HepG2 (cell line): ENCODE measurements at regions not wholly inside any gene's neighbourhood (a gene's known extent, or its start where the extent isn't known, plus 50 kb on each side); places are given as distances from the start of the nearest gene placed in this dataset.

ENCODE experiments used
- ATAC-seq: fragments of 200-7000 bp; cut with Tn5 transposase; 3 replicates; pipeline ENCODE4 v1.9.1; 2020; ENCODE audit warnings: mild to moderate bottlenecking, moderate library complexity
- BruUV-seq: library from RNA; stranded (reverse); fragments of 400-500 nt; replicated peaks from 2 replicates; lab custom pipeline; 2021; lab: Mats Ljungman, UMichigan
- CTCF ChIA-PET: fragments of 300-600 bp; formaldehyde crosslinking; extraction: SDS; loops from one replicate; lab custom pipeline; 2021; ENCODE audit warnings: low total read pairs, inconsistent platforms, low intra/inter-chr PET ratio; lab: Yijun Ruan, JAX
- POLR2A ChIA-PET: fragments of 350-600 bp; sonication (Branson Sonifier 250); formaldehyde crosslinking; loops from one replicate; lab custom pipeline; 2020; ENCODE audit warnings: antibody characterized with exemption, inconsistent platforms; lab: Yijun Ruan, JAX
- DNase-seq: peaks from one replicate; pipeline ENCODE4 v3.0.0-alpha.2; 2015; ENCODE audit warnings: low spot score
- FAIRE-seq: peaks from 3 replicates; lab custom pipeline; 2011; peaks lifted over from hg19 to GRCh38; lab: Jason Lieb, UNC
- H2AFZ ChIP-seq: one replicate; pipeline ENCODE4 v1.6.1; 2011; ENCODE audit warnings: low read length, inconsistent platforms
- H3K27ac ChIP-seq: fragments of 300-600 bp; 3 replicates; pipeline ENCODE4 v1.8.0; 2011; ENCODE audit warnings: mixed run types, mild to moderate bottlenecking, mixed read lengths, low read length, inconsistent platforms; ENCODE audit not compliant: insufficient read depth; ENCODE audit errors: extremely low read length
- H3K27me3 ChIP-seq, 2 experiments: fragments of 200-600 bp in 1 of 2; 2 replicates in 1 of 2; 3 replicates in 1 of 2; pipeline versions ENCODE4 v1.6.0 to v1.8.0; 2011; ENCODE audit warnings: low read length in 2 of 2, mild to moderate bottlenecking in 2 of 2, moderate library complexity in 2 of 2, inconsistent platforms in 1 of 2; ENCODE audit not compliant: insufficient read depth in 2 of 2, control insufficient read depth in 1 of 2
- H3K36me3 ChIP-seq, 2 experiments: fragments of 200-600 bp in 1 of 2; replicated peaks in 1 of 2; 2 replicates in 1 of 2; 3 replicates in 1 of 2; pipeline versions ENCODE4 v1.5.1 to v1.8.0; 2011; ENCODE audit warnings: low read length in 2 of 2, inconsistent platforms in 1 of 2; ENCODE audit not compliant: insufficient read depth in 2 of 2, control insufficient read depth in 1 of 2
- H3K4me1 ChIP-seq: 2 replicates; pipeline ENCODE4 v1.5.1; 2012; ENCODE audit warnings: low read length, inconsistent platforms; ENCODE audit not compliant: insufficient read depth
- H3K4me2 ChIP-seq: 2 replicates; pipeline ENCODE4 v1.6.0; 2011; ENCODE audit warnings: low read depth, low read length, inconsistent platforms
- H3K4me3 ChIP-seq, 3 experiments: fragments of 200-600 bp in 1 of 3; sonication (generic), shearing (Covaris generic) in 1 of 3; replicated peaks in 1 of 3; 2 replicates each; pipeline ENCODE4 v1.5.1; 2011 to 2016; ENCODE audit warnings: low read length in 3 of 3, inconsistent platforms in 2 of 3, low read depth in 2 of 3, mild to moderate bottlenecking in 2 of 3, control low read depth in 1 of 3, mixed read lengths in 1 of 3; ENCODE audit not compliant: insufficient read depth in 1 of 3
- H3K79me2 ChIP-seq: one replicate; pipeline ENCODE4 v1.6.1; 2011; ENCODE audit warnings: low read length, inconsistent platforms; ENCODE audit not compliant: insufficient read depth
- H3K9ac ChIP-seq: 2 replicates; pipeline ENCODE4 v1.6.0; 2011; ENCODE audit warnings: mild to moderate bottlenecking, low read depth, low read length, inconsistent platforms; ENCODE audit not compliant: insufficient read depth
- H3K9me3 ChIP-seq: 2 replicates; pipeline ENCODE4 v1.5.1; 2012; ENCODE audit warnings: mild to moderate bottlenecking, low read length
- H4K20me1 ChIP-seq: 2 replicates; pipeline ENCODE4 v1.6.0; 2011; ENCODE audit warnings: inconsistent platforms, mild to moderate bottlenecking, low read length, moderate library complexity; ENCODE audit not compliant: insufficient read depth
- AGO2 ChIP-seq: fragments of 200-400 bp; formaldehyde crosslinking; optimal IDR thresholded peaks from 2 replicates; pipeline ENCODE3; 2017; ENCODE audit warnings: mild to moderate bottlenecking, low read depth, low read length, moderate library complexity
- CENPBD1 ChIP-seq: sonication (generic); formaldehyde crosslinking; IDR thresholded peaks from 2 replicates; pipeline ENCODE4 v1.8.0; 2022; ENCODE audit warnings: missing genetic modification reagents, low read depth, mild to moderate bottlenecking, borderline replicate concordance
- GATAD2A ChIP-seq: IDR thresholded peaks from 2 replicates; pipeline ENCODE4 v1.6.1; 2016
- HIC2 ChIP-seq: sonication (generic); formaldehyde crosslinking; IDR thresholded peaks from 2 replicates; pipeline ENCODE4 v1.9.0; 2022; ENCODE audit warnings: low read depth, missing genetic modification reagents
- HIVEP1 ChIP-seq: sonication (generic); formaldehyde crosslinking; IDR thresholded peaks from 2 replicates; pipeline ENCODE4 v1.4.0; 2020; ENCODE audit warnings: mild to moderate bottlenecking, missing genetic modification reagents
- KLF11 ChIP-seq: IDR thresholded peaks from 2 replicates; pipeline ENCODE4 v1.6.1; 2016; ENCODE audit warnings: missing compliant biosample characterization
- MAFG ChIP-seq: sonication (generic); formaldehyde crosslinking; IDR thresholded peaks from 2 replicates; pipeline ENCODE4 v1.5.1; 2020; ENCODE audit warnings: mild to moderate bottlenecking, missing genetic modification reagents
- MBD4 ChIP-seq: IDR thresholded peaks from 2 replicates; pipeline ENCODE4 v1.6.1; 2012; ENCODE audit warnings: low read length, inconsistent platforms, borderline replicate concordance
- MBNL3 ChIP-seq: fragments of 250-450 bp; sonication (Bioruptor Pico); conservative IDR thresholded peaks from 2 replicates; pipeline ENCODE4 v1.8.0; 2022; ENCODE audit warnings: mild to moderate bottlenecking, inconsistent platforms
- MTF2 ChIP-seq: sonication (generic); formaldehyde crosslinking; IDR thresholded peaks from 2 replicates; pipeline ENCODE4 v1.5.0; 2020; ENCODE audit warnings: missing genetic modification reagents, borderline replicate concordance
- NR3C1 ChIP-seq: sonication (generic); formaldehyde crosslinking; IDR thresholded peaks from 2 replicates; pipeline ENCODE4 v1.4.0; 2020; ENCODE audit warnings: missing genetic modification reagents
- ZBTB20 ChIP-seq: sonication (generic); formaldehyde crosslinking; IDR thresholded peaks from 2 replicates; pipeline ENCODE4 v1.8.1; 2023; ENCODE audit warnings: missing genetic modification reagents, low read depth, mild to moderate bottlenecking, borderline replicate concordance
- ZEB1 ChIP-seq: IDR thresholded peaks from 2 replicates; pipeline ENCODE4 v1.6.1; 2012; ENCODE audit warnings: mild to moderate bottlenecking, low read depth, inconsistent platforms; ENCODE audit not compliant: insufficient replicate concordance
- ZFP37 ChIP-seq: sonication (generic); formaldehyde crosslinking; IDR thresholded peaks from 2 replicates; pipeline ENCODE4 v1.4.0; 2020; ENCODE audit warnings: missing genetic modification reagents, borderline replicate concordance
- ZNF230 ChIP-seq: sonication (generic); formaldehyde crosslinking; IDR thresholded peaks from 2 replicates; pipeline ENCODE4 v1.4.0; 2020; ENCODE audit warnings: mild to moderate bottlenecking, missing genetic modification reagents
- ZNF75D ChIP-seq: sonication (generic); formaldehyde crosslinking; IDR thresholded peaks from 2 replicates; pipeline ENCODE4 v1.8.1; 2023; ENCODE audit warnings: missing genetic modification reagents, mild to moderate bottlenecking, borderline replicate concordance
- whole genome bisulfite sequencing: methylation state at CpG from one replicate; pipeline ENCODE4 v1.1.6; 2017; ENCODE audit warnings: low lambda C conversion rate; 5-methylcytosine and 5-hydroxymethylcytosine counted together
- in situ Hi-C: cut with HindIII; loops from 2 replicates; pipeline ENCODE4 v1.10.0; 2017; ENCODE audit warnings: low pct_unique_long_range_greater_than_20kb; ENCODE audit not compliant: extremely low pct_ligation_motif_present
- intact Hi-C: fragments of 100-400 bp; cut with micrococcal nuclease; formaldehyde crosslinking; loops from one replicate; pipeline ENCODE4 v1.10.0; 2022; ENCODE audit not compliant: unreplicated experiment
- TF ChIP-seq, protein P1 (sequence below): sonication (generic); formaldehyde crosslinking; IDR thresholded peaks from 2 replicates; pipeline ENCODE4 v1.5.0; 2020; ENCODE audit warnings: mild to moderate bottlenecking, low read depth, missing genetic modification reagents, borderline replicate concordance
- TF ChIP-seq, protein P2 (sequence below): sonication (generic); formaldehyde crosslinking; IDR thresholded peaks from 2 replicates; pipeline ENCODE4 v1.8.1; 2023; ENCODE audit warnings: mild to moderate bottlenecking, missing genetic modification reagents

GRCh38 chr5:104904561-104904960 is 1342.0 kb upstream of the NUDT12 start:
- Histone ChIP-seq H3K9me3 (no peaks in the 10 kb centered on the region), H3K4me3 (no peak overlapping the region), H2AFZ (no peak overlapping the region), H3K27me3 (no peaks in the 10 kb centered on the region), H3K27ac (no peak overlapping the region), H4K20me1 (no peaks in the 10 kb centered on the region), H3K9ac (no peak overlapping the region), H3K4me1 (peaks cover 7% of the 10 kb centered on the region; the same call in 1 of the 2 replicates), H3K36me3 (no peaks in the 10 kb centered on the region), H3K79me2 (no peaks in the 10 kb centered on the region), H3K4me2 (no peak overlapping the region)
- DNase-seq (no peak), ATAC-seq (peak; percentile 52), FAIRE-seq (no peak)
- 13% methylated on average over 1 of the region's 1 CpG for WGBS
- POLR2A ChIA-PET, result no interaction called here
- in situ Hi-C loops (no loop called here), intact Hi-C loops (no loop called here)
- no peak for TF ChIP-seq ZNF75D (CRISPR knock-in tag)
- TF ChIP-seq, protein P1, sequence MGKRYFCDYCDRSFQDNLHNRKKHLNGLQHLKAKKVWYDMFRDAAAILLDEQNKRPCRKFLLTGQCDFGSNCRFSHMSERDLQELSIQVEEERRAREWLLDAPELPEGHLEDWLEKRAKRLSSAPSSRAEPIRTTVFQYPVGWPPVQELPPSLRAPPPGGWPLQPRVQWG (CRISPR knock-in tag), result no peak
- TF ChIP-seq ZBTB20 (CRISPR knock-in tag), result no peak
- no peak for TF ChIP-seq ZFP37 (CRISPR knock-in tag)
- no peak for TF ChIP-seq CENPBD1 (CRISPR knock-in tag)
- no peak for TF ChIP-seq AGO2
- no peak for TF ChIP-seq KLF11 (CRISPR knock-in tag)
- no peak for TF ChIP-seq NR3C1 (CRISPR knock-in tag)
- no TSS peak for BruUV-seq
- CTCF ChIA-PET, result no interaction called here

DNA sequence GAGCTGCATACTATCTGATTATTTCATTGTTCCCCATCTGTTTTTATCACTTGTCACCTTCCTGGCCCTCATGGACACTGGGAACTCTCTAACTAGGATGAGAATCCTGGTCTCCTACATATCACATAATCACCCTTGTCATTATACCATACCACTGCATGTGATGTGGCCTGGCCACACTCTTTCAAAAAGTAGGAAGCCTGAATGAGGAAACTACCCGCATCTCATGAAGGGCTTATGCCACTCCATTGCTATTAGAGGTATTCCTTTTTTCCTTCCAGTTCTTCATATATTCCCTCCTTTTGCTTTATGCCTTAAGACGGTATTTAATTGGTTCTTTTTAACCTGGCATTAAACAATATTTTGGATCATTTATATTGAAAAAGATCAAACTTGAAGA is 1341.4 kb upstream of the NUDT12 start:
- H3K27ac ChIP-seq, result no peak overlapping the region
- H3K36me3 ChIP-seq, result no peaks in the 10 kb centered on the region
- H4K20me1 ChIP-seq, result no peaks in the 10 kb centered on the region
- FAIRE-seq (no peak), DNase-seq (no peak), ATAC-seq (no peak)
- in situ Hi-C loops, result no loop called here
- H2AFZ ChIP-seq, result no peak overlapping the region
- H3K4me3 ChIP-seq, result no peak overlapping the region
- H3K9me3 ChIP-seq, result no peaks in the 10 kb centered on the region
- no peak overlapping the region for H3K9ac ChIP-seq
- WGBS, result 3% methylated on average over 2 of the region's 2 CpGs
- no peaks in the 10 kb centered on the region for H3K27me3 ChIP-seq
- no peaks in the 10 kb centered on the region for H3K79me2 ChIP-seq
- no TSS peak for BruUV-seq
- ChIA-PET POLR2A (no interaction called here), CTCF (no interaction called here)
- intact Hi-C loops, result no loop called here
- peaks cover 7% of the 10 kb centered on the region; the same call in 1 of the 2 replicates for H3K4me1 ChIP-seq
- H3K4me2 ChIP-seq, result no peak overlapping the region
- TF ChIP-seq GATAD2A (CRISPR knock-in tag) (no peak), ZNF230 (CRISPR knock-in tag) (no peak), HIC2 (CRISPR knock-in tag) (no peak), ZEB1 (no peak), MBNL3 (CRISPR knock-in tag) (no peak), HIVEP1 (CRISPR knock-in tag) (no peak), MBD4 (no peak), MAFG (no peak), MTF2 (CRISPR knock-in tag) (no peak)
- TF ChIP-seq, protein P2, sequence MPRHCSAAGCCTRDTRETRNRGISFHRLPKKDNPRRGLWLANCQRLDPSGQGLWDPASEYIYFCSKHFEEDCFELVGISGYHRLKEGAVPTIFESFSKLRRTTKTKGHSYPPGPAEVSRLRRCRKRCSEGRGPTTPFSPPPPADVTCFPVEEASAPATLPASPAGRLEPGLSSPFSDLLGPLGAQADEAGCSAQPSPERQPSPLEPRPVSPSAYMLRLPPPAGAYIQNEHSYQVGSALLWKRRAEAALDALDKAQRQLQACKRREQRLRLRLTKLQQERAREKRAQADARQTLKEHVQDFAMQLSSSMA, result no peak
